ENCODE measurements at regions not wholly inside any gene's neighbourhood (a gene's known extent, or its start where the extent isn't known, plus 50 kb on each side); places are given as distances from the start of the nearest gene placed in this dataset.

GRCh38 chr6:137808191-137808590, 58.9 kb upstream of the TNFAIP3 start:
- in situ Hi-C loops (cut with MboI): no loop called here
- intact Hi-C loops (cut with micrococcal nuclease; ENCODE audit: unreplicated experiment): no loop called here
- no peak for ATAC-seq
- peaks cover 2% of the 10 kb centered on the region; the same call in 2 of the 3 replicates for H3K9me3 ChIP-seq (replicated peaks; ENCODE audit: control insufficient read depth, insufficient read depth, low read length)
- H4K20me1 ChIP-seq (ENCODE audit: control insufficient read depth, insufficient read depth): no peaks in the 10 kb centered on the region
- H3K9ac ChIP-seq (ENCODE audit: control insufficient read depth, insufficient read depth, low read length): no peak overlapping the region
- no peaks in the 10 kb centered on the region for H3K79me2 ChIP-seq (ENCODE audit: control insufficient read depth, insufficient read depth, low read length)
- ChIA-PET SMC1A (ENCODE audit: uncharacterized antibody, unreplicated experiment) (interaction anchor here (0.7 to 5.7 kb wide), 4 partner anchors 9 to 34 kb away, joined by 3 to 69 read pairs (median 4); no protein-coding TSS in a partner anchor), POLR2A (interaction anchor here (0.7 to 6.2 kb wide), 5 partner anchors 10 to 150 kb away, joined by 3 to 95 read pairs (median 3); no protein-coding TSS in a partner anchor), RAD21 (ENCODE audit: unreplicated experiment) (interaction anchor here (0.6 to 5.9 kb wide), 3 partner anchors 9 to 23 kb away, joined by 3 to 39 read pairs (median 35); no protein-coding TSS in a partner anchor), CTCF (interaction anchor here (2.4 kb wide), 1 partner anchor 9 kb away, joined by 21 read pairs; no protein-coding TSS in a partner anchor)
- H3K27me3 ChIP-seq (replicated peaks in 1 of 2; ENCODE audit: control insufficient read depth in 2 of 2, insufficient read depth in 2 of 2, low read length in 1 of 2): no peaks in the 10 kb centered on the region
- no peak overlapping the region for H3K27ac ChIP-seq (ENCODE audit: control insufficient read depth, insufficient read depth)
- H3K4me1 ChIP-seq (ENCODE audit: control insufficient read depth, insufficient read depth, low read length): peaks cover 19% of the 10 kb centered on the region
- FAIRE-seq: no peak
- H3K36me3 ChIP-seq (ENCODE audit: control insufficient read depth in 2 of 2, insufficient read depth in 2 of 2, low read length in 1 of 2): no peaks in the 10 kb centered on the region
- BruUV-seq (replicated peaks): no TSS peak
- no peak for DNase-seq (ENCODE audit: low read depth, low spot score)
- no peak overlapping the region for H3K4me2 ChIP-seq (ENCODE audit: control insufficient read depth, insufficient read depth)
- TF ChIP-seq MTA3 (IDR thresholded peaks at IDR 0.05; ENCODE audit: borderline replicate concordance, low read length) (no peak), HSF1 (IDR thresholded peaks at IDR 0.05; ENCODE audit: low read depth, low read length) (no peak), ZNF384 (IDR thresholded peaks at IDR 0.05; ENCODE audit: borderline replicate concordance, low read depth, low read length) (no peak), IKZF1 (conservative IDR thresholded peaks at IDR 0.05) (no peak), IRF3 (IDR thresholded peaks at IDR 0.05) (no peak), ZNF217 (IDR thresholded peaks at IDR 0.05) (no peak), SPI1 (IDR thresholded peaks at IDR 0.05; ENCODE audit: borderline replicate concordance, insufficient read depth, low read depth, low read length) (no peak), MLLT1 (IDR thresholded peaks at IDR 0.05) (no peak), WRNIP1 (IDR thresholded peaks at IDR 0.05; ENCODE audit: borderline replicate concordance, low read depth, low read length) (no peak), DPF2 (IDR thresholded peaks at IDR 0.05) (no peak), TARDBP (IDR thresholded peaks at IDR 0.05; ENCODE audit: borderline replicate concordance) (no peak)
- no peak overlapping the region for H2AFZ ChIP-seq (ENCODE audit: control insufficient read depth, low read depth, low read length)
- H3K4me3 ChIP-seq: no peak overlapping the region
